ENCODE measurements at regions not wholly inside any gene's neighbourhood (a gene's known extent, or its start where the extent isn't known, plus 50 kb on each side); places are given as distances from the start of the nearest gene placed in this dataset.
"Not testable (repeated sequence)": the region's sequence is repeated elsewhere in the genome, so short reads cannot be mapped to it uniquely, and the experiment has no call there.

- DNase-seq (ENCODE audit: low spot score), result peak; percentile 24
These were observed 183.1 kb upstream of the PRSS58 start for GRCh38 chr7:142440906-142441411.

- peak; percentile 85 for DNase-seq (ENCODE audit: low spot score)
These were observed 182.5 kb upstream of the PRSS58 start for GRCh38 chr7:142440219-142440905.

- DNase-seq (ENCODE audit: low spot score), result no peak
These were observed 181.9 kb upstream of the PRSS58 start for GRCh38 chr7:142439739-142440138.

- no peak for DNase-seq (ENCODE audit: low spot score)
These were observed 181.2 kb upstream of the PRSS58 start for GRCh38 chr7:142438923-142439515.

- DNase-seq (ENCODE audit: low spot score), result peak; percentile 16
These were observed 180.5 kb upstream of the PRSS58 start for GRCh38 chr7:142438235-142438922.

GRCh38 chr7:142437741-142438140, 179.9 kb upstream of the PRSS58 start:
- DNase-seq (ENCODE audit: low spot score), result no peak

- DNase-seq (ENCODE audit: low spot score), result no peak
These were observed 178.7 kb upstream of the PRSS58 start for GRCh38 chr7:142436601-142437000.

GRCh38 chr7:142435606-142436005, 177.7 kb upstream of the PRSS58 start:
- DNase-seq (ENCODE audit: low spot score), result not testable (repeated sequence)

GRCh38 chr7:142434666-142435167, 176.9 kb upstream of the PRSS58 start:
- no peak for DNase-seq (ENCODE audit: low spot score)

GRCh38 chr7:142434133-142434532, 176.3 kb upstream of the PRSS58 start:
- not testable (repeated sequence) for DNase-seq (ENCODE audit: low spot score)

- DNase-seq (ENCODE audit: low spot score), result no peak
These were observed 174.5 kb upstream of the PRSS58 start for GRCh38 chr7:142432377-142432776.

GRCh38 chr7:142431491-142431890, 173.6 kb upstream of the PRSS58 start:
- no peak for DNase-seq (ENCODE audit: low spot score)

- no peak for DNase-seq (ENCODE audit: low spot score)
These were observed 170.2 kb upstream of the PRSS58 start for GRCh38 chr7:142428094-142428493.

GRCh38 chr7:142425281-142425680, 167.4 kb upstream of the PRSS58 start:
- DNase-seq (ENCODE audit: low spot score), result no peak

GRCh38 chr7:142422621-142423020, 164.8 kb upstream of the PRSS58 start:
- no peak for DNase-seq (ENCODE audit: low spot score)

GRCh38 chr7:142420554-142421362, 162.9 kb upstream of the PRSS58 start:
- DNase-seq (ENCODE audit: low spot score), result peak; percentile 20

GRCh38 chr7:142418326-142418725, 160.5 kb upstream of the PRSS58 start:
- no peak for DNase-seq (ENCODE audit: low spot score)

GRCh38 chr7:142414915-142415314, 157.1 kb upstream of the PRSS58 start:
- DNase-seq (ENCODE audit: low spot score), result no peak

- no peak for DNase-seq (ENCODE audit: low spot score)
These were observed 156.3 kb upstream of the PRSS58 start for GRCh38 chr7:142414135-142414534.

GRCh38 chr7:142413280-142414000, 155.6 kb upstream of the PRSS58 start:
- no peak for DNase-seq (ENCODE audit: low spot score)

- DNase-seq (ENCODE audit: low spot score), result peak; percentile 55
These were observed 154.8 kb upstream of the PRSS58 start for GRCh38 chr7:142412551-142413193.
